GM12872 (cell line): ENCODE measurements at regions not wholly inside any gene's neighbourhood (a gene's known extent, or its start where the extent isn't known, plus 50 kb on each side); places are given as distances from the start of the nearest gene placed in this dataset.

Source experiments
- TF ChIP-seq, protein P1 (sequence below): IDR thresholded peaks from 3 replicates; pipeline ENCODE4 v1.5.1; 2011; ENCODE audit warnings: low read depth, mild to moderate bottlenecking, low read length, moderate library complexity; ENCODE audit not compliant: insufficient read depth

DNA sequence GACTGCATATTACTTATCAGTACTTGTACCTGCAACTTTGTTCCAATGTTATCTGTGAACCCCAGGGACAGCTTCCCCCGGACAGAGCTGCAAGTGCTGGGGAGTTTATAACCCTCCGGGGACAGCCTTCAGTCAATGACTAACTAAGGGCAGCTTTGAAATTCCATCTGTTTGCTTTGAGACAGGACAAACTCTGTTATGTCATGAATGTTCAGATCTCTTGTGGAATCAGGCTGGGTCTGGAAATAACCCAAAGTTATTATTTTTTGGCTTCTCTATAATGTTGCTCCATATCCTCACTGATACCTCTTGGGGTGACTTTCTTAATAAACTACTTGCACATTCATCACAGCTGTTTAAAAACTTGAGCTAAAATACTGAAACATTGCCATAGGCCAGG is 617.5 kb upstream of the TLE4 start:
- TF ChIP-seq, protein P1, sequence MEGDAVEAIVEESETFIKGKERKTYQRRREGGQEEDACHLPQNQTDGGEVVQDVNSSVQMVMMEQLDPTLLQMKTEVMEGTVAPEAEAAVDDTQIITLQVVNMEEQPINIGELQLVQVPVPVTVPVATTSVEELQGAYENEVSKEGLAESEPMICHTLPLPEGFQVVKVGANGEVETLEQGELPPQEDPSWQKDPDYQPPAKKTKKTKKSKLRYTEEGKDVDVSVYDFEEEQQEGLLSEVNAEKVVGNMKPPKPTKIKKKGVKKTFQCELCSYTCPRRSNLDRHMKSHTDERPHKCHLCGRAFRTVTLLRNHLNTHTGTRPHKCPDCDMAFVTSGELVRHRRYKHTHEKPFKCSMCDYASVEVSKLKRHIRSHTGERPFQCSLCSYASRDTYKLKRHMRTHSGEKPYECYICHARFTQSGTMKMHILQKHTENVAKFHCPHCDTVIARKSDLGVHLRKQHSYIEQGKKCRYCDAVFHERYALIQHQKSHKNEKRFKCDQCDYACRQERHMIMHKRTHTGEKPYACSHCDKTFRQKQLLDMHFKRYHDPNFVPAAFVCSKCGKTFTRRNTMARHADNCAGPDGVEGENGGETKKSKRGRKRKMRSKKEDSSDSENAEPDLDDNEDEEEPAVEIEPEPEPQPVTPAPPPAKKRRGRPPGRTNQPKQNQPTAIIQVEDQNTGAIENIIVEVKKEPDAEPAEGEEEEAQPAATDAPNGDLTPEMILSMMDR = no peak

DNA sequence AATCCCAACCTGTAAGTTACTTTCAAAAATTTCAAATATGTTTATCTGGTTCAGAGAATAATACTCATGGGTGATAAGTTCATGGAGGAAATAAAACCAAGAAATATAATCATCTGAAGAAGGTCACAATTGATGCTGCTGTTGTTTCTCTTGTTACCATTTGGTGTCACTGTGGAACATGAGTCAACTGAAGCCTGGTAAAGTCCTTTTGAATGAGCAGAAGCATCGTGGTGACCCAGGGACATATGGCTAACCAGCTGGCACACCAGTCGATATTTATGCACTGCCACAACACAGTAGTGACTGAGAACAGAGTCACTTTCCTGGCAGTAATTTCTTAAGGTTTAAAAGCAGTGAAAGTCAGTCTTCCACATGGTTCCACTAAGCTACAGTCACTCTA is 612.9 kb upstream of the TLE4 start:
- TF ChIP-seq, protein P1 = peak; percentile 23; the same call in 1 of the 3 replicates

DNA sequence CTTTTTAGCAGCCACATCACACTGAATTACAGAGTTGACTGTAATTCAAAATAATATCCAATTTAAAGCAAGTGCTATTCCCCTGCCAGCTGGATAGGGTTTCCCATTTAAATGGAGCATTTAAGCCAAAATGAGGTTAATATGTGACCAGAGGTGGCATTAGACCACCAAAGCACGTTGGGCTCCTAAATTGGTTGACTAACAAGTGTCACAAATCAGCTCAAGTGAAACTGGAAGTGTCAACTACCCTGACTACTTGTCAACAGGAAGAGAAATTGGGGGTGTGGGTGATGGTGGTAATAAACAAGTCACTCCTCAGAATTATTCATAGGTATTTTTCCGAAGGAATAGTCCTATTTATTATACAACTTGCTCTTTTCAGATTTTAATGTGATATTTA is 609.6 kb upstream of the TLE4 start:
- TF ChIP-seq, protein P1 = no peak

- TF ChIP-seq, protein P1 = no peak
Measured at GRCh38 chr9:78963911-78964310, 607.9 kb upstream of the TLE4 start.

DNA sequence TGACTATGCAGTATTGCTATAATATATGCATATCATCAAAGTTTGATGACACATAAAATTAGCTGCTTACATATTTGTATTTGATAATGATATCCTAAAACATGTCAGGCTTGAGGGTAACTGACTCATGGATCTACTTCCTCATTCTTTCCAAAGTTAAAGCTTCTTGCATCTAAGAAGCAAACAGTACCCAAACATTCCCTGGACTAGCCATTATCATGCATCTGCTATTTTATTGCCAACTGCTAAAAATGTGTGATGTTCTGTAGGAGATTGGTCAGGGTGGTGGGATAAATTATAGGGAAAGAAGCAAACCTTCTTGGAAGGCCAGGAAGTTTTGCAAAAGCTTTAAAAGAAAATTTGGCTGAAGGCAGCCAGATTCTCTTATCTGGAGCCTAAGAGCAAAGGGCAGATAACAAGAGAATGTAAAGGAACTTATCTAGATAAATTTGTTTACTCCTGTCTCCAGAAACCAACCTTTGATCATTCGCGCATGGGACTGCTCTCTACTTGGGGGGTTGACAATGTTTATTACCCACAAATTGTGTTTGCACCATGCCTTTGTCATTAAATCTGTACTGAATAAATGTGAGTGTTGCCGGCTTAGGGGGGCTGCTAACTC is 604.1 kb upstream of the TLE4 start:
- TF ChIP-seq, protein P1 = no peak

- TF ChIP-seq, protein P1 = no peak
Measured at GRCh38 chr9:78970375-78970774, 601.4 kb upstream of the TLE4 start.

DNA sequence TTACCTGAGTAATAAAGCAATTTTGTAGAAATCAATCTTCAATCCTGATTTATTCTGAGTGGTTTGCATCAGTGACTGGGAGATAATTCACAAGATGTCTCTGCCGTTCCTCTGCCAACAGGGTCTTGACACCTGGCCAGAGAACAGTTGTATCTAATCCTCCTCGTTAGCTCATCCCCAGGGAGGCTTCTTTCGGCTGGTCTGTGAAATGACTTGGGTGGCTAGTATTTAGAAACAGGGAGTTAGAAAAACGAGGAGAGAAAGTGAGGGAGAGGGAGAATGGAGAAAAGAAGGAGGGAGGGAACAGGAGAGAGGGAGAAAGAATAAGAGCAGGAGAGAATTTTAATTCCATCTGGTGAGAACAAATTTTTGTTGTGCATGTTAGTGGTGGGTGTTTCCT is 600.2 kb upstream of the TLE4 start:
- TF ChIP-seq, protein P1 = no peak
